ENCODE measurements at regions not wholly inside any gene's neighbourhood (a gene's known extent, or its start where the extent isn't known, plus 50 kb on each side); places are given as distances from the start of the nearest gene placed in this dataset.

GRCh38 chr7:114033475-114033874 is 114.7 kb upstream of the PPP1R3A start:
- no peak for TF ChIP-seq CTCF (IDR thresholded peaks at IDR 0.05)
- no peak for TF ChIP-seq POLR2A (IDR thresholded peaks at IDR 0.05)
